ENCODE measurements at regions not wholly inside any gene's neighbourhood (a gene's known extent, or its start where the extent isn't known, plus 50 kb on each side); places are given as distances from the start of the nearest gene placed in this dataset.

- H4K20me1 ChIP-seq (ENCODE audit: insufficient read depth, low read length): no peaks in the 10 kb centered on the region
- H3K4me1 ChIP-seq (ENCODE audit: low read length): peaks cover 8% of the 10 kb centered on the region
- no peak overlapping the region for H2AFZ ChIP-seq (ENCODE audit: low read depth, low read length)
- peaks cover 18% of the 10 kb centered on the region for H3K27me3 ChIP-seq (ENCODE audit: low read depth, low read length)
- no peak overlapping the region for H3K9ac ChIP-seq (ENCODE audit: low read length)
- no peaks in the 10 kb centered on the region for H3K79me2 ChIP-seq (ENCODE audit: low read length)
- H3K4me2 ChIP-seq (ENCODE audit: low read length): no peak overlapping the region
- no peaks in the 10 kb centered on the region for H3K9me3 ChIP-seq (ENCODE audit: insufficient read depth, low read length)
- no peak for TF ChIP-seq EZH2phosphoT487 (IDR thresholded peaks at IDR 0.05; ENCODE audit: low read depth)
- TF ChIP-seq CTCF (IDR thresholded peaks at IDR 0.05; ENCODE audit: low read depth, low read length): no peak
- no peaks in the 10 kb centered on the region for H3K36me3 ChIP-seq (replicated peaks; ENCODE audit: low read depth, low read length)
- no peak overlapping the region for H3K4me3 ChIP-seq (ENCODE audit: low read length)
- H3K27ac ChIP-seq (ENCODE audit: low read length): no peak overlapping the region
These were observed 154.8 kb upstream of the ETV3 start for GRCh38 chr1:157292809-157293564.

- Histone ChIP-seq H4K20me1 (ENCODE audit: insufficient read depth, low read length) (no peaks in the 10 kb centered on the region), H3K4me2 (ENCODE audit: low read length) (no peak overlapping the region), H3K4me1 (ENCODE audit: low read length) (peaks cover 8% of the 10 kb centered on the region), H3K9me3 (ENCODE audit: insufficient read depth, low read length) (no peaks in the 10 kb centered on the region), H3K27ac (ENCODE audit: low read length) (no peak overlapping the region), H3K27me3 (ENCODE audit: low read depth, low read length) (peaks cover 23% of the 10 kb centered on the region), H3K79me2 (ENCODE audit: low read length) (no peaks in the 10 kb centered on the region), H3K4me3 (ENCODE audit: low read length) (no peak overlapping the region), H3K9ac (ENCODE audit: low read length) (no peak overlapping the region), H3K36me3 (replicated peaks; ENCODE audit: low read depth, low read length) (no peaks in the 10 kb centered on the region), H2AFZ (ENCODE audit: low read depth, low read length) (no peak overlapping the region)
- TF ChIP-seq EZH2phosphoT487 (IDR thresholded peaks at IDR 0.05; ENCODE audit: low read depth) (no peak), CTCF (IDR thresholded peaks at IDR 0.05; ENCODE audit: low read depth, low read length) (no peak)
These were observed 154.1 kb upstream of the ETV3 start for GRCh38 chr1:157292302-157292701.

DNA sequence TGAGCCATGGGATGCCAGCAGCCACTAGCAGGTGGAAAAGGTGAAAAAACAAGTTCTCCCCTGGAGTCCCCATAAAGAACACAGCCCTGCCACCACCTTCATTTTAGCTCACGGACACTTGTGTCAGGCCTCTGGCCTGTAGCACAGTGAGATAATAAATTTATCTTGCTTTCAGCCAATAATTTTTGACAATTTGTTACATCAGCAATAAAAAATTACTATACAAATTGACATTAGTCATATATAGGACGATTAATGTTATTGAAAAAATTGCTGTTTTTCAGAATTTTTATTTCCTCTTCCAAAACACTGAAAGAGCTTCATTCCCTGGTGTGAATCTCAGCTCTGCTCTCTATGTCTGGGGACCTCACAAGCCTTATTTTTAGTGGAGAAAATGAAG lies 152.9 kb upstream of the ETV3 start:
- Histone ChIP-seq H3K27me3 (ENCODE audit: low read depth, low read length) (peaks cover 30% of the 10 kb centered on the region), H3K4me2 (ENCODE audit: low read length) (no peak overlapping the region), H3K4me3 (ENCODE audit: low read length) (no peak overlapping the region), H3K27ac (ENCODE audit: low read length) (no peak overlapping the region), H3K79me2 (ENCODE audit: low read length) (no peaks in the 10 kb centered on the region), H3K9ac (ENCODE audit: low read length) (no peak overlapping the region), H3K4me1 (ENCODE audit: low read length) (peaks cover 8% of the 10 kb centered on the region), H3K36me3 (replicated peaks; ENCODE audit: low read depth, low read length) (no peaks in the 10 kb centered on the region), H4K20me1 (ENCODE audit: insufficient read depth, low read length) (no peaks in the 10 kb centered on the region), H2AFZ (ENCODE audit: low read depth, low read length) (no peak overlapping the region), H3K9me3 (ENCODE audit: insufficient read depth, low read length) (no peaks in the 10 kb centered on the region)
- TF ChIP-seq EZH2phosphoT487 (IDR thresholded peaks at IDR 0.05; ENCODE audit: low read depth) (no peak), CTCF (IDR thresholded peaks at IDR 0.05; ENCODE audit: low read depth, low read length) (no peak)

- no peak overlapping the region for H3K4me3 ChIP-seq (ENCODE audit: low read length)
- no peak overlapping the region for H2AFZ ChIP-seq (ENCODE audit: low read depth, low read length)
- H3K4me2 ChIP-seq (ENCODE audit: low read length): no peak overlapping the region
- H3K4me1 ChIP-seq (ENCODE audit: low read length): peaks cover 8% of the 10 kb centered on the region
- no peak overlapping the region for H3K9ac ChIP-seq (ENCODE audit: low read length)
- H4K20me1 ChIP-seq (ENCODE audit: insufficient read depth, low read length): no peaks in the 10 kb centered on the region
- no peaks in the 10 kb centered on the region for H3K9me3 ChIP-seq (ENCODE audit: insufficient read depth, low read length)
- peaks cover 22% of the 10 kb centered on the region for H3K27me3 ChIP-seq (ENCODE audit: low read depth, low read length)
- H3K36me3 ChIP-seq (replicated peaks; ENCODE audit: low read depth, low read length): no peaks in the 10 kb centered on the region
- H3K79me2 ChIP-seq (ENCODE audit: low read length): no peaks in the 10 kb centered on the region
- TF ChIP-seq CTCF (IDR thresholded peaks at IDR 0.05; ENCODE audit: low read depth, low read length) (no peak), EZH2phosphoT487 (IDR thresholded peaks at IDR 0.05; ENCODE audit: low read depth) (no peak)
- H3K27ac ChIP-seq (ENCODE audit: low read length): no peak overlapping the region
These were observed 151.4 kb upstream of the ETV3 start for GRCh38 chr1:157289424-157290105.

Data from OCI-LY3 (cell line).